HUES48 (cell line): ENCODE measurements at regions not wholly inside any gene's neighbourhood (a gene's known extent, or its start where the extent isn't known, plus 50 kb on each side); places are given as distances from the start of the nearest gene placed in this dataset.
"Not testable (repeated sequence)": the region's sequence is repeated elsewhere in the genome, so short reads cannot be mapped to it uniquely, and the experiment has no call there.

ENCODE experiments used
- H3K27ac ChIP-seq: one replicate; pipeline ENCODE4 v1.7.0; 2013; ENCODE audit warnings: low read depth, low read length, inconsistent platforms
- H3K27me3 ChIP-seq: 2 replicates; pipeline ENCODE4 v1.6.1; 2013; ENCODE audit warnings: mild to moderate bottlenecking, low read length; ENCODE audit not compliant: control insufficient read depth, insufficient read depth
- H3K36me3 ChIP-seq: 2 replicates; pipeline ENCODE4 v1.6.1; 2013; ENCODE audit warnings: low read length; ENCODE audit not compliant: control insufficient read depth, insufficient read depth
- H3K4me1 ChIP-seq: 2 replicates; pipeline ENCODE4 v1.6.1; 2013; ENCODE audit warnings: mild to moderate bottlenecking, low read length; ENCODE audit not compliant: control insufficient read depth, insufficient read depth
- H3K4me3 ChIP-seq: 2 replicates; pipeline ENCODE4 v1.5.1; 2013; ENCODE audit warnings: mild to moderate bottlenecking, low read depth, low read length
- H3K9ac ChIP-seq: 2 replicates; pipeline ENCODE4 v1.6.1; 2013; ENCODE audit warnings: mild to moderate bottlenecking, low read depth, low read length, moderate library complexity
- H3K9me3 ChIP-seq: 2 replicates; pipeline ENCODE4 v1.6.1; 2013; ENCODE audit warnings: low read length; ENCODE audit not compliant: control insufficient read depth, insufficient read depth

DNA sequence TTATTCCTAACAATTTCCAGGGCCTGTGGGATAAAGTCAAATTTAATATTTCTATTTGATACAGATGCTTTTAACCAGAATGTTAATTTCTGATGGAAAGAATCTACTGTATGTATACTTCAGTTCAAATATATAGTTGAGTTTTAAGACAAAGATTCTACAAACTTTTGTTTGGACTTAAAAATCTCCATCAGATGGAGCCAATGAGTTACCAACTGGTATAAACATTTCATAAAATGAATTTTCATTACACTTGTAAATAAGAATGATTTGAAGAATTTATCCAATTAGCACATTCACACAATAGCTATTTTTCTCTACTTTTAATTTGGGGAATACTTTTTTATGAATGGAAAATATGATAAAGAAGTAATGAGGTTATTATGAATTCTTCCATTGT lies 425.2 kb upstream of the MIS18BP1 start:
- H3K4me1 ChIP-seq = no peaks in the 10 kb centered on the region
- no peak overlapping the region for H3K4me3 ChIP-seq
- H3K9me3 ChIP-seq = no peaks in the 10 kb centered on the region
- H3K27ac ChIP-seq = no peak overlapping the region
- H3K36me3 ChIP-seq = no peaks in the 10 kb centered on the region
- no peaks in the 10 kb centered on the region for H3K27me3 ChIP-seq
- H3K9ac ChIP-seq = no peak overlapping the region

DNA sequence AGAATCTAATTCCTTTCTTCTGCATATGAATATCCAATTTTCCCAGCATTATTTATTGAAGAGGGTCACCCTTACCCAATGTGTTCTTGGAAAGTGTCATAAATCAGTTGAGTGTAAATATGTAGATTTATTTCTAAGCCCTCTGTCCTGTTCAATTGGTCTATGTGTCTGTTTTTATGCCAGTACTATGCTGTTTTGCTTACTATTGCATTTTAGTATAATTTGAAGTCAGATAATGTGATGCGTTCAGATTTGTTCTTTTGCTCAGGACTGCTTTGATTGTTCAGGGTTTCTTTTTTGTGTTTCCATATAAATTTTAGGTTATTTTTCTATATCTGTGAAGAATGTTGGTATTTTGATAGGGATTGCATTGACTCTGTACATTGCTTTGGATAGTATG lies 420.4 kb upstream of the MIS18BP1 start:
- no peaks in the 10 kb centered on the region for H3K27me3 ChIP-seq
- H3K9ac ChIP-seq = no peak overlapping the region
- H3K27ac ChIP-seq = no peak overlapping the region
- no peak overlapping the region for H3K4me3 ChIP-seq
- H3K9me3 ChIP-seq = no peaks in the 10 kb centered on the region
- H3K36me3 ChIP-seq = no peaks in the 10 kb centered on the region
- no peaks in the 10 kb centered on the region for H3K4me1 ChIP-seq

DNA sequence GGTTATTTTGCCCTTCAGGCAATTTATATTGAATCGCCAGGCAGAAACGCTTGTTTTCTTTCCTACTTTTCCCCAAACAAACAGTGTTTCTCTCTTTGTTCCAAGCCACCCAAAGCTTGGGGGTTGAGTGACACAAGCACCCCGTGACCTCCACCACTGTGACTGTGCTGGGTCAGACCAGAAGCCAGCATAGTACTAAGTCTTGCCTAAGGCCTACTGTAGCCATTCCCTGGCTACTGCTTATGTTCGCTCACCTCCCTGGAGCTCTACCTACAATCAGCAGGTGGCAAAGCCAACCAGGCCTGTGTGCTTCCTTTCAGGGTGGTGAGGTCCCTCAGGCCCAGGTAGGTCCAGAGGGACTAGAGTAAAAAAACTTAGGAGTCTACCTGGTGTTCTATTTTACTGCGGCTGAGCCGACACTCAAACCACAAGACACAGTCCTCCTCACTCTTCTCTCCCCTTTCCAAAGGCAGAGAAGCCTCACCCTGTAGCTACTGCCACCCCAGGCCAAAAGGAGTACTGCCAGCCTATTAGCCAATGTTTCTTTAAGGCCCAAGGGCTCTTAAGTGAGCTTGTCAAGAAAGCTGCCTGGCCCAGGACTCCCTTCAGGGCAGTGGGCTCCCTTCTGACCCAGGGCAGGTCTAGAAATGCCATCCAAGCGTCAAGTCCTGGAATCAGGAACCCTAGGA lies 411.8 kb upstream of the MIS18BP1 start:
- Histone ChIP-seq H3K27ac (no peak overlapping the region), H3K4me3 (no peak overlapping the region), H3K36me3 (no peaks in the 10 kb centered on the region), H3K9me3 (no peaks in the 10 kb centered on the region), H3K4me1 (no peaks in the 10 kb centered on the region), H3K27me3 (no peaks in the 10 kb centered on the region), H3K9ac (no peak overlapping the region)

DNA sequence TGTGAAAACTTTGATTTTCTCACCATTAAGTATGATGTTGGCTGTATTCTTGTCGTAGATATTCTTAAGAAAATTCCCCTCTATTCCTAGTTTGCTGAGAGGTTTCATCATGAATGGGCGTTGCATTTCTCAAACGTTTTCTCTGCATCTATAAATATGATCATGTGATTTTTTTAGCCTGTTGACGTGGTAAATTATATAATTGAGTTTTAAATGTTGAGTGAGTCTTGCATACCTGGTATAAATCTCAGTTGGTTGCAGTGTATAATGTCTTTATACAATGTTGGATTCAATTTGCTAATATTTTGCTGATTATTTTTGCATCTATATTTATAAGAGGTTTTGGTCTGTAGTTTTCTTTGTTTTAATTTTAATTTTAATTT lies 405.9 kb upstream of the MIS18BP1 start:
- no peak overlapping the region for H3K9ac ChIP-seq
- no peak overlapping the region for H3K4me3 ChIP-seq
- H3K27ac ChIP-seq = no peak overlapping the region
- H3K9me3 ChIP-seq = no peaks in the 10 kb centered on the region
- no peaks in the 10 kb centered on the region for H3K4me1 ChIP-seq
- H3K27me3 ChIP-seq = no peaks in the 10 kb centered on the region
- H3K36me3 ChIP-seq = no peaks in the 10 kb centered on the region

DNA sequence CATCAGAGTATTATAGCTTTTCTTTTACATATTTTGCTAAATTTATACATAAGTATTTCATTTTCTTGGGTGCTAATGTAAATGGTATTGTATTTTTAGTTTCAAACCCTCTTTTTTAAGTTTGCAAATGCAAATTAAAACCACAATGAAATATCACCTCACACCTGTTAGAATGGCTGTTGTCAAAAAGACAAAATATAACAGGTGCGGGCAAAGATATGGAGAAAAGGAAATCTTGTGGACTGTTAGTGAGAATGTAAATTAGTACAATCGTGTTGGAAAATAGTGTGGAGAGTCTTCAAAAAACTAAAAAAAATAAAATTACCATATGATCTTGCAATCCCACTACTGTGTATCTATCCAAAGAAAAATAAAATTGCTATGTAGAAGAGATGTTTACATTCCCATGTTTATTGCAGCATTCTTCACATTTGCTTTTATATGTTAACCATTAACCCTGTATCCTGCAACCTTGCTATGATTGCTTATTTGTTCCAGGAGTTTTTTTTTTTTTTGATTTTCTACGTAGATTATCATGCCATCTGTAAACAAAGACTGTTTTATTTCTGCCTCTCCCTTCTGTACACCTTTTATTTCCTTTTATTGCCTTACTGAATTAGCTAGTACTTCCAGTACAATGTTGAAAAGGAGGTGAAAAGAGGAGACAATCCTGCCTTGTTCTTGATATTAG lies 405.4 kb upstream of the MIS18BP1 start:
- Histone ChIP-seq H3K27ac (no peak overlapping the region), H3K4me1 (no peaks in the 10 kb centered on the region), H3K9ac (no peak overlapping the region), H3K36me3 (no peaks in the 10 kb centered on the region), H3K9me3 (no peaks in the 10 kb centered on the region), H3K4me3 (no peak overlapping the region), H3K27me3 (no peaks in the 10 kb centered on the region)

DNA sequence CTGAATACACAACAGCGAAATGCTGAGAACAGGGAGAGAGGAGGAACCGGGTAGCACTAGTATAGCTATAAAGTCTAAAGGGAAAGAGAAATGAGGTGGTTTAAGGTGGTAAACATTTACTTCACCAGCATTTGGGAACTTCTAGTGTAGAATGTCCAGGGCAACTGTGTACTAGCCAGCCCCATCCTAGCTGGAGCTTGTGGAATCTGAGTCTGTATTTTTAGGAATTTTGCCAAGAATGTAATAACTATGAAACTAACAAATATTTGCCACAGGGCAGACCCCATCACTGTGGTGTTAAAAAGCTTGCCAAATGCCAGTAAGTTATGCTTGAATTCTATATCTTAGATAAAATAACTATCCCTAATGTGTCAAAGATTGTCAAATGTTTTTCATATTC lies 398.9 kb upstream of the MIS18BP1 start:
- H3K4me3 ChIP-seq = no peak overlapping the region
- no peaks in the 10 kb centered on the region for H3K27me3 ChIP-seq
- H3K36me3 ChIP-seq = no peaks in the 10 kb centered on the region
- no peaks in the 10 kb centered on the region for H3K9me3 ChIP-seq
- H3K27ac ChIP-seq = no peak overlapping the region
- H3K9ac ChIP-seq = no peak overlapping the region
- no peaks in the 10 kb centered on the region for H3K4me1 ChIP-seq

DNA sequence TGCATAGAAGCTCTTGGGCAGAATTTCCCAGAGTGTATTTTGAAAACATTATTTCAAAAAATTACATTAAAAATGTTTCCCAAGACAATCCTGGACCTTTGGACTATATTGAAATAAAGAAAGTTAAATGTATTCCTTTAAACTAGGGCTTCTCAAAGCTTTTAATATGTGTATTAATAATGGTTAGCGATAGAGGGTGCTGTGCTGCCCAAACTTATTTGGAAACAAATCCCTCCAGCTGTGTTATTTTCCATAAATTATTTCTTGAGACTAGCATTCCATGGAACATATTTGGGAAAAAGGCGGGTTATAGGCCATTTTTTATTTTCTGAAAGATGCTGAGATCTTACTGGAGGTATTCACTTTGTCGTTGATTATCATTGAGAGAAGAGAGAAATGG lies 397.8 kb upstream of the MIS18BP1 start:
- H3K27me3 ChIP-seq = no peaks in the 10 kb centered on the region
- no peak overlapping the region for H3K4me3 ChIP-seq
- H3K4me1 ChIP-seq = no peaks in the 10 kb centered on the region
- no peaks in the 10 kb centered on the region for H3K9me3 ChIP-seq
- H3K9ac ChIP-seq = no peak overlapping the region
- H3K36me3 ChIP-seq = no peaks in the 10 kb centered on the region
- no peak overlapping the region for H3K27ac ChIP-seq

DNA sequence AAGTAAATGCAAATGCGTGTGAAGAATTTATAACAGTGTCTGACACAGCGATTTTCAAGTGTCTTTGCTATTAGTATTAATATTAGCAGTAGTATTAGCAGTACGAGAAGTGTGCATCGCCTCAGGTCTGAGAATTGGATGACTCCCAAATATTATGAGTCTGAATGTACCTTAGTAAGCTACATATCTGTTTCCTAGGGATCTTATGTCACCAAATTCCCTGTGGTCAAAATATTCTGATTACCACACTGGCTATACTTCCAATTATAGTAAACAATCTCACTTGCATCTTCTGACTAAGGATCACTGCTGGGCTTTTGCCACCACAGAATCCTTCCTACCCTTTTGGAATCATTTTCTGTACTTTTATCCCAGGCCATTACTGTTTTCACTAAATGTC lies 396.0 kb upstream of the MIS18BP1 start:
- Histone ChIP-seq H3K36me3 (no peaks in the 10 kb centered on the region), H3K4me1 (no peaks in the 10 kb centered on the region), H3K9ac (no peak overlapping the region), H3K9me3 (no peaks in the 10 kb centered on the region), H3K27ac (no peak overlapping the region), H3K27me3 (no peaks in the 10 kb centered on the region), H3K4me3 (no peak overlapping the region)

DNA sequence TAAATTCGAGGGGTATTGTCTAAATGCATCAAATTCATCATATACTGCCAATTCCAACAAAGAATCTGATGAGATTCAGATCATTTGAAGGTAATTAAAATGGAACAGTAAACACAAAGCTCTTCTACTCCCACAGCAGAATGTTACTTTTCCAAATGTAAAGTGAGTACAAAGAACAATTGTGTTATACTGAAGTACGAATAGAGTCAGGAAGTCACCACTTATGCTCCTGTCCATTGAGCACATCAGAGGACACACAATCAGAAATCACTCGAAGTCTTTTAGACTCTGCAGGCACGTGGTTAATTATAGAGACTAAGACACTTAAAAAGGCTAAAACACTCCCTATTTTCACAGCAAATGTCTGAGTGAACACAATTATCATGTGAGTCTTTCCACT lies 388.5 kb upstream of the MIS18BP1 start:
- H3K36me3 ChIP-seq = no peaks in the 10 kb centered on the region
- H3K27me3 ChIP-seq = no peaks in the 10 kb centered on the region
- H3K4me3 ChIP-seq = no peak overlapping the region
- H3K4me1 ChIP-seq = no peaks in the 10 kb centered on the region; the same call in 1 of the 2 replicates
- H3K9ac ChIP-seq = no peak overlapping the region
- peaks cover 11% of the 10 kb centered on the region for H3K9me3 ChIP-seq
- no peak overlapping the region for H3K27ac ChIP-seq

DNA sequence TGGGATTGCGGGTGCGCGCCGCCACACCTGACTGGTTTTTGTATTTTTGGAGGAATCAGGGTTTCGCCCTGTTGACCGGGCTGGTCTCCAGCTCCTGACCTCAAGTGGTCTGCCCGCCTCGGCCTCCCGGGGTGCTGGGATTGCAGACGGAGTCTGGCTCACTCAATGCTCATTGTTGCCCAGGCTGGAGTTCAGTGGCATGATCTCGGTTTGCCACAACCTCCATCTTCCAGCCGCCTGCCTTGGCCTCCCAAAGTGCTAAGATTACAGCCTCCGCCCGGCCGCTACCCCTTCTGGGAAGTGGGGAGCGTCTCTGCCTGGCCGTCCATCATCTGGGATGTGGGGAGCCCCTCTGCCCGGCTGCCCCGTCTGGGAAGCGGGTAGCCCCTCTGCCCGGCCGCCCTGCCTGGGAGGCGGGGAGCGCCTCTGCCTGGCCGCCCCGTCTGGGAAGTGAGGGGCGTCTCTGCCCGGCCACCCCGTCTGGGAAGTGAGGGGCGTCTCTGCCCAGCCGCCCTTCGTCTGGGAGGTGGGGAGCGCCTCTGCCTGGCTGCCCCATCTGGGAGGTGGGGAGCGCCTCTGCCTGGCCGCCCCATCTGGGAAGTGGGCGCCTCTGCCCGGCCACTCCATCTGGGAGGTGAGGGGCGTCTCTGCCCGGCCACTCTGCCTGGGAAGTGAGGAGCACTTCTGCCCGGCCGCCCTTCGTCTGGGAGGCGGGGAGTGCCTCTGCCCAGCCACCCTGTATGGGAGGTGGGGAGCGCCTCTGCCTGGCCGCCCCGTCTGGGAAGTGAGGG lies 381.8 kb upstream of the MIS18BP1 start:
- not testable (repeated sequence) for H3K9ac ChIP-seq, H3K4me1 ChIP-seq, H3K27ac ChIP-seq, H3K36me3 ChIP-seq, H3K27me3 ChIP-seq, H3K4me3 ChIP-seq
- peaks cover 14% of the 10 kb centered on the region for H3K9me3 ChIP-seq
